ENCODE measurements at regions not wholly inside any gene's neighbourhood (a gene's known extent, or its start where the extent isn't known, plus 50 kb on each side); places are given as distances from the start of the nearest gene placed in this dataset.
"Not testable (repeated sequence)": the region's sequence is repeated elsewhere in the genome, so short reads cannot be mapped to it uniquely, and the experiment has no call there.

- H3K36me3 ChIP-seq (ENCODE audit: control insufficient read depth, insufficient read depth, low read length): no peaks in the 10 kb centered on the region
Measured at GRCh38 chr12:84113666-84114065, 798.9 kb downstream of the SLC6A15 start.

DNA sequence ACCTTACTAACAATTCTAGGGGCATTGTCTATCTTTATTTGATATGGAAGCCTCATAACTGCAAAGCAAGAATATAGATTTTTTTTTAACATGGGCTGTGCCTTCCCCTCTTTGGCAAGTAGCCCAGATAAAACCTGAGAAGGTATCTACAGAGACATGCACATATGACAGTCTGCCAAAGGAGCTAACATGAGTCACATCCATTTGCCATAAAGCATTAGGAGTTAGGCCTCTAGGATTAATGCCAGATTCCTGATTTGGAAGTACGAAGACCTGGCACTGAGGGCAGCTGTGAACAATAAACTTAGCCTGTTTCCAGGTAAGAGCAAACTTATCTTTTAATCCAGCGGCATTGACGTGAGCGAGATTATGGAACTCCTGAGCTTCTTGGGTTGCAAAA is 808.7 kb downstream of the SLC6A15 start:
- not testable (repeated sequence) for H3K9ac ChIP-seq (ENCODE audit: low read length); H3K4me1 ChIP-seq (ENCODE audit: control insufficient read depth, insufficient read depth, low read length); H3K27ac ChIP-seq (ENCODE audit: low read depth, low read length); H3K27me3 ChIP-seq (ENCODE audit: control insufficient read depth, insufficient read depth, low read length); H3K36me3 ChIP-seq (ENCODE audit: control insufficient read depth, insufficient read depth, low read length); H3K4me3 ChIP-seq (ENCODE audit: low read depth, low read length)
- peaks cover 33% of the 10 kb centered on the region for H3K9me3 ChIP-seq (ENCODE audit: control insufficient read depth, insufficient read depth, low read depth, low read length)

More at GRCh38 chr12:84113666-84114065, 798.9 kb downstream of the SLC6A15 start:
- Histone ChIP-seq H3K27me3 (ENCODE audit: control insufficient read depth, insufficient read depth, low read length) (no peaks in the 10 kb centered on the region), H3K9me3 (ENCODE audit: control insufficient read depth, insufficient read depth, low read depth, low read length) (0 out of 2 replicates have a peak, but pooled peaks cover 4% of the 10 kb centered on the region), H3K4me3 (ENCODE audit: low read depth, low read length) (no peak overlapping the region), H3K4me1 (ENCODE audit: control insufficient read depth, insufficient read depth, low read length) (no peaks in the 10 kb centered on the region), H3K9ac (ENCODE audit: low read length) (no peak overlapping the region), H3K27ac (ENCODE audit: low read depth, low read length) (no peak overlapping the region)

GRCh38 chr12:84101963-84102362 is 810.6 kb downstream of the SLC6A15 start:
- not testable (repeated sequence) for H3K4me3 ChIP-seq (ENCODE audit: low read depth, low read length); H3K9ac ChIP-seq (ENCODE audit: low read length); H3K27me3 ChIP-seq (ENCODE audit: control insufficient read depth, insufficient read depth, low read length); H3K36me3 ChIP-seq (ENCODE audit: control insufficient read depth, insufficient read depth, low read length); H3K27ac ChIP-seq (ENCODE audit: low read depth, low read length); H3K4me1 ChIP-seq (ENCODE audit: control insufficient read depth, insufficient read depth, low read length)
- H3K9me3 ChIP-seq (ENCODE audit: control insufficient read depth, insufficient read depth, low read depth, low read length): peaks cover 40% of the 10 kb centered on the region

DNA sequence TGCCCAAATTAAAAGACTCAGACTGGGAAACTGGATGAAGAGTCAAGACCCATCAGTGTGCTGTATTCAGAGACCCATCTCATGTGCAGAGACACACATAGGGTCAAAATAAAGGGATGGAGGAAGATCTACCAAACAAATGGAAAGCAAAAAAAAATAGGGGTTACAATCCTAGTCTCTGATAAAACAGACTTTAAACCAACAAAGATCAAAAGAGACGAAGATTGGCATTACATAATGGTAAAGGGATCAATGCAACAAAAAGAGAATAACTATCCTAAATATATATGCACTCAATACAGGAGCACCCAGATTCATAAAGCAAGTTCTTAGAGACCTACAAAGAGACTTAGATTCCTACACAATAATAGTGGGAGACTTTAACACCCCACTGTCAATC is 813.0 kb downstream of the SLC6A15 start:
- H3K9ac ChIP-seq (ENCODE audit: low read length); H3K27me3 ChIP-seq (ENCODE audit: control insufficient read depth, insufficient read depth, low read length); H3K4me3 ChIP-seq (ENCODE audit: low read depth, low read length); H3K4me1 ChIP-seq (ENCODE audit: control insufficient read depth, insufficient read depth, low read length); H3K27ac ChIP-seq (ENCODE audit: low read depth, low read length); H3K36me3 ChIP-seq (ENCODE audit: control insufficient read depth, insufficient read depth, low read length): not testable (repeated sequence)
- H3K9me3 ChIP-seq (ENCODE audit: control insufficient read depth, insufficient read depth, low read depth, low read length): peaks cover 42% of the 10 kb centered on the region

DNA sequence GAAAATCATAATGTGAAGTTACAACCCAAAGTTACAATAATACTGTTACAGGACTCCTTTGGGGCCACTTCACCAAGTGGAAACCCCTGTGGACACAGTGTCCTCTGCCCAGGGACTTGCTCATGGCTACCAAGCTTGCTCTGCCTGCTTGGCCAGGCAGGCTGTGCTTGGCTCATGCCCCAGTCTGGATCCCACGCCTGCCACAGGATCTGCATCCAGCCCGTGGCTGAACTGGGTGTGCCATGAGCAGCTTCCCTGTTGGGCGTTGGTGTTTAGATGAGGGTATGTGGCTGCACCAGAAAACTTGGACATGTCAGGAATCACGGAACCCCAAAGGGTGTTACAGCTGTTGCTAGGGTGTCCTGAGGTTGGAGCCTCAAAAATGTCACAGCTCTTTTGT is 820.9 kb downstream of the SLC6A15 start:
- no peaks in the 10 kb centered on the region for H3K4me1 ChIP-seq (ENCODE audit: control insufficient read depth, insufficient read depth, low read length)
- no peak overlapping the region for H3K4me3 ChIP-seq (ENCODE audit: low read depth, low read length)
- H3K9me3 ChIP-seq (ENCODE audit: control insufficient read depth, insufficient read depth, low read depth, low read length): no peaks in the 10 kb centered on the region
- H3K36me3 ChIP-seq (ENCODE audit: control insufficient read depth, insufficient read depth, low read length): no peaks in the 10 kb centered on the region
- H3K9ac ChIP-seq (ENCODE audit: low read length): no peak overlapping the region
- H3K27me3 ChIP-seq (ENCODE audit: control insufficient read depth, insufficient read depth, low read length): no peaks in the 10 kb centered on the region
- no peak overlapping the region for H3K27ac ChIP-seq (ENCODE audit: low read depth, low read length)

DNA sequence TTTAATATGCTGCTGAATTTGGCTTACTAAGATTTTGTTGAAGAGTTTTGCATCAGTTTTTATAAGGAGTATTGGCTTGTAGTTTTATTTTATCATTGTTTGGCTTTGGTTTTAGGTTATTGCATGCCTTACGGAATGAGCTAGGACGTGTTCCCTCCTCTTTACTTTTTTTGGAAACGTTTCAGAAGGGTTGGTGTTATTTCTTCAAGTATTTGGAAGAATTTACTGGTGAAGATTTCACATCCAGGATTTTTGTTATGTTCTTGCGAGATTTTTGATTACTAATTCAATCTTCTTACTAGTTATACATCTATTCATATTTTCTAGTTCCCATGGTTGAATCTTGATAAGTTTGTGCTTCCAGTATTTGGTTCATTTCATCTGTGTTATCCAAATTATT is 823.2 kb downstream of the SLC6A15 start:
- Histone ChIP-seq H3K4me3 (ENCODE audit: low read depth, low read length) (no peak overlapping the region), H3K9me3 (ENCODE audit: control insufficient read depth, insufficient read depth, low read depth, low read length) (no peaks in the 10 kb centered on the region), H3K9ac (ENCODE audit: low read length) (no peak overlapping the region), H3K4me1 (ENCODE audit: control insufficient read depth, insufficient read depth, low read length) (no peaks in the 10 kb centered on the region), H3K27ac (ENCODE audit: low read depth, low read length) (no peak overlapping the region), H3K27me3 (ENCODE audit: control insufficient read depth, insufficient read depth, low read length) (no peaks in the 10 kb centered on the region), H3K36me3 (ENCODE audit: control insufficient read depth, insufficient read depth, low read length) (no peaks in the 10 kb centered on the region)

GRCh38 chr12:84085046-84085445 is 827.6 kb downstream of the SLC6A15 start:
- no peaks in the 10 kb centered on the region for H3K27me3 ChIP-seq (ENCODE audit: control insufficient read depth, insufficient read depth, low read length)
- no peak overlapping the region for H3K4me3 ChIP-seq (ENCODE audit: low read depth, low read length)
- no peak overlapping the region for H3K27ac ChIP-seq (ENCODE audit: low read depth, low read length)
- no peaks in the 10 kb centered on the region for H3K36me3 ChIP-seq (ENCODE audit: control insufficient read depth, insufficient read depth, low read length)
- H3K9ac ChIP-seq (ENCODE audit: low read length): no peak overlapping the region
- H3K4me1 ChIP-seq (ENCODE audit: control insufficient read depth, insufficient read depth, low read length): no peaks in the 10 kb centered on the region
- H3K9me3 ChIP-seq (ENCODE audit: control insufficient read depth, insufficient read depth, low read depth, low read length): no peaks in the 10 kb centered on the region

- Histone ChIP-seq H3K9ac (ENCODE audit: low read length) (no peak overlapping the region), H3K4me1 (ENCODE audit: control insufficient read depth, insufficient read depth, low read length) (no peaks in the 10 kb centered on the region), H3K4me3 (ENCODE audit: low read depth, low read length) (no peak overlapping the region), H3K9me3 (ENCODE audit: control insufficient read depth, insufficient read depth, low read depth, low read length) (no peaks in the 10 kb centered on the region), H3K36me3 (ENCODE audit: control insufficient read depth, insufficient read depth, low read length) (no peaks in the 10 kb centered on the region), H3K27me3 (ENCODE audit: control insufficient read depth, insufficient read depth, low read length) (no peaks in the 10 kb centered on the region), H3K27ac (ENCODE audit: low read depth, low read length) (no peak overlapping the region)
Measured at GRCh38 chr12:84079626-84080025, 833.0 kb downstream of the SLC6A15 start.

DNA sequence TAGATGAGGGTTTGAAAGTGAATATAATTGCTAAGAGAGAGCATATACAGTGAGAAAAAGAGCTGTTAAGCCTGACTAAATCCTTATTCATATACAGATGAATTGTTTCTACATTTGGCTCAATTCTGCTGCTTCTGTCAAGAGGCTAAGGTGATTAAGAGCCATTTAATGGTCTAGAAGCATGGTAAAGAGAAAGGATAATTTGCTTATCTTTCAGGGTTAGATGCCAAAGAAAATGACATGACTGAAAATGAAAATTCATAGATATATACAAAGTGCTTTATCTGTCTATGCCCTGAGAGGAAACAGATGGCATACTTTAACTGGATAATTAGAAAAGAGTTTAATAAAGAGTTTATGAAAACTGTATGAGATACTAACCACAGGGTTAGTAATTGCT is 834.9 kb downstream of the SLC6A15 start:
- H3K27me3 ChIP-seq (ENCODE audit: control insufficient read depth, insufficient read depth, low read length): no peaks in the 10 kb centered on the region

DNA sequence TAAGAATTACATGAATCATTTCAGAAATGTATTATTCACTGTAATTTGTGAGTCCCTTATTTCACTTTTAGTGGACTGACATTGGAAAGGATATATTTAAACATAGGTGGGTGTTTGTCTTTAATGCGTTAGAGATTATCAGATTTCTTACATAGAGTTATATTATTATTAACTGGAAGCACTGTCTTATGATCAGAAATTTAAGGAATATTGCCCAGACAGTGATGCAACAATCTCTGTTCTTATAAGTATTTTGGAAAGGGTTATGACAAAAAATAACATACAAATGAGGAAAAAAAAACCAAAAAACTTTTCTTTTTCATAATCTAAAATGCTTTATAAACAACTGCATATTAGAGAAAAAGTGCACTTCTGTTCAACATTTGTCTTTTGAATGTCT is 836.6 kb downstream of the SLC6A15 start:
- Histone ChIP-seq H3K27me3 (ENCODE audit: control insufficient read depth, insufficient read depth, low read length) (no peaks in the 10 kb centered on the region), H3K9ac (ENCODE audit: low read length) (no peak overlapping the region), H3K27ac (ENCODE audit: low read depth, low read length) (no peak overlapping the region), H3K4me3 (ENCODE audit: low read depth, low read length) (no peak overlapping the region), H3K36me3 (ENCODE audit: control insufficient read depth, insufficient read depth, low read length) (no peaks in the 10 kb centered on the region), H3K4me1 (ENCODE audit: control insufficient read depth, insufficient read depth, low read length) (no peaks in the 10 kb centered on the region), H3K9me3 (ENCODE audit: control insufficient read depth, insufficient read depth, low read depth, low read length) (no peaks in the 10 kb centered on the region)

More for the DNA sequence above, 834.9 kb downstream of the SLC6A15 start:
- no peak overlapping the region for H3K4me3 ChIP-seq (ENCODE audit: low read depth, low read length)
- no peaks in the 10 kb centered on the region for H3K4me1 ChIP-seq (ENCODE audit: control insufficient read depth, insufficient read depth, low read length)
- H3K9ac ChIP-seq (ENCODE audit: low read length): no peak overlapping the region
- H3K9me3 ChIP-seq (ENCODE audit: control insufficient read depth, insufficient read depth, low read depth, low read length): no peaks in the 10 kb centered on the region
- no peak overlapping the region for H3K27ac ChIP-seq (ENCODE audit: low read depth, low read length)
- no peaks in the 10 kb centered on the region for H3K36me3 ChIP-seq (ENCODE audit: control insufficient read depth, insufficient read depth, low read length)

- Histone ChIP-seq H3K4me3 (ENCODE audit: low read depth, low read length) (no peak overlapping the region), H3K4me1 (ENCODE audit: control insufficient read depth, insufficient read depth, low read length) (no peaks in the 10 kb centered on the region), H3K9me3 (ENCODE audit: control insufficient read depth, insufficient read depth, low read depth, low read length) (no peaks in the 10 kb centered on the region), H3K27me3 (ENCODE audit: control insufficient read depth, insufficient read depth, low read length) (no peaks in the 10 kb centered on the region), H3K9ac (ENCODE audit: low read length) (no peak overlapping the region), H3K36me3 (ENCODE audit: control insufficient read depth, insufficient read depth, low read length) (no peaks in the 10 kb centered on the region), H3K27ac (ENCODE audit: low read depth, low read length) (no peak overlapping the region)
Measured at GRCh38 chr12:84073401-84073800, 839.2 kb downstream of the SLC6A15 start.

GRCh38 chr12:84072961-84073360 is 839.6 kb downstream of the SLC6A15 start:
- H3K4me1 ChIP-seq (ENCODE audit: control insufficient read depth, insufficient read depth, low read length): no peaks in the 10 kb centered on the region
- H3K36me3 ChIP-seq (ENCODE audit: control insufficient read depth, insufficient read depth, low read length): no peaks in the 10 kb centered on the region
- no peaks in the 10 kb centered on the region for H3K27me3 ChIP-seq (ENCODE audit: control insufficient read depth, insufficient read depth, low read length)
- no peak overlapping the region for H3K9ac ChIP-seq (ENCODE audit: low read length)
- H3K9me3 ChIP-seq (ENCODE audit: control insufficient read depth, insufficient read depth, low read depth, low read length): no peaks in the 10 kb centered on the region
- H3K4me3 ChIP-seq (ENCODE audit: low read depth, low read length): no peak overlapping the region
- H3K27ac ChIP-seq (ENCODE audit: low read depth, low read length): no peak overlapping the region
